Peyer's patch (tissue), 4 donors: ENCODE measurements at regions not wholly inside any gene's neighbourhood (a gene's known extent, or its start where the extent isn't known, plus 50 kb on each side); places are given as distances from the start of the nearest gene placed in this dataset.

Source experiments
- POLR2A ChIP-seq, 2 donors: fragments of 450-650 bp; IDR thresholded peaks; one replicate each; pipeline ENCODE4 v1.5.1; 2017; ENCODE audit warnings: antibody characterized with exemption in 2 of 2, mild to moderate bottlenecking in 2 of 2, moderate library complexity in 2 of 2
- TF ChIP-seq, protein P1 (sequence below), 6 experiments: fragments of 450-650 bp in 4 of 6; fragments of 200-600 bp in 2 of 6; sonication (generic) in 1 of 6; IDR thresholded peaks; one replicate each; pipeline ENCODE4 v1.5.1; 2017 to 2019; ENCODE audit warnings: antibody characterized with exemption in 6 of 6, mild to moderate bottlenecking in 3 of 6, moderate library complexity in 1 of 6

DNA sequence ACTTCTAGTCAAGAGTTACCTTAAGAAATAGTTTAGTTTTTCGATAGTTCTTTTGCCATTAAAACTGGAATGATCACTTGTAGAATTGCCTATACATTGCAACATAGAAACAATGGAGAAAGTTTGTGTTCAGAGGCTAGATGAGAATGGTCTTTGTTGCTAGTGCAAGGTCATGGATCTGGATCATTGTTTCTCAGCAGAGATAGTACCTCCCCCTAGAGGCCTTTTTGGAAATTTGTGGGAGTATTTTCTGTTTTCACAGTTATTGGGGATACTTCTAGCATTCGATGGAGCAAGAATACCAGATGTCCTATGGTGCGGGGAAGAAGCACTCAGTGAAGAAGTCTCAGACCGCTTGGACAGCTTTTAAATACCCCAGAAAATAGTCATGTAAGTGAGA is 138.8 kb upstream of the HMGA2 start:
- TF ChIP-seq, protein P1, sequence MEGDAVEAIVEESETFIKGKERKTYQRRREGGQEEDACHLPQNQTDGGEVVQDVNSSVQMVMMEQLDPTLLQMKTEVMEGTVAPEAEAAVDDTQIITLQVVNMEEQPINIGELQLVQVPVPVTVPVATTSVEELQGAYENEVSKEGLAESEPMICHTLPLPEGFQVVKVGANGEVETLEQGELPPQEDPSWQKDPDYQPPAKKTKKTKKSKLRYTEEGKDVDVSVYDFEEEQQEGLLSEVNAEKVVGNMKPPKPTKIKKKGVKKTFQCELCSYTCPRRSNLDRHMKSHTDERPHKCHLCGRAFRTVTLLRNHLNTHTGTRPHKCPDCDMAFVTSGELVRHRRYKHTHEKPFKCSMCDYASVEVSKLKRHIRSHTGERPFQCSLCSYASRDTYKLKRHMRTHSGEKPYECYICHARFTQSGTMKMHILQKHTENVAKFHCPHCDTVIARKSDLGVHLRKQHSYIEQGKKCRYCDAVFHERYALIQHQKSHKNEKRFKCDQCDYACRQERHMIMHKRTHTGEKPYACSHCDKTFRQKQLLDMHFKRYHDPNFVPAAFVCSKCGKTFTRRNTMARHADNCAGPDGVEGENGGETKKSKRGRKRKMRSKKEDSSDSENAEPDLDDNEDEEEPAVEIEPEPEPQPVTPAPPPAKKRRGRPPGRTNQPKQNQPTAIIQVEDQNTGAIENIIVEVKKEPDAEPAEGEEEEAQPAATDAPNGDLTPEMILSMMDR (IDR thresholded peaks at IDR 0.05) = peak in 3 of 6 experiments; percentile 50 to 55 (median 50)
- no peak for TF ChIP-seq POLR2A (IDR thresholded peaks at IDR 0.05)
